Inflammatory macrophage treated with lipopolysaccharide for 1 hour (primary cell): ENCODE measurements at regions not wholly inside any gene's neighbourhood (a gene's known extent, or its start where the extent isn't known, plus 50 kb on each side); places are given as distances from the start of the nearest gene placed in this dataset.
"Not testable (repeated sequence)": the region's sequence is repeated elsewhere in the genome, so short reads cannot be mapped to it uniquely, and the experiment has no call there.

Source experiments
- DNase-seq, 2 donors: peaks; one replicate each; pipeline ENCODE4 v3.0.0-alpha.2; 2020 to 2022

- DNase-seq: not testable (repeated sequence)
Observed at GRCh38 chr16:32947336-32947735, 246.7 kb upstream of the TP53TG3C start.

GRCh38 chr16:32946041-32946560 is 247.9 kb upstream of the TP53TG3C start:
- not testable (repeated sequence) for DNase-seq

GRCh38 chr16:32945311-32945710 is 248.7 kb upstream of the TP53TG3C start:
- not testable (repeated sequence) for DNase-seq

- DNase-seq: not testable (repeated sequence)
Observed at GRCh38 chr16:32939845-32940244, 254.2 kb upstream of the TP53TG3C start.

GRCh38 chr16:32937929-32938328 is 256.1 kb upstream of the TP53TG3C start:
- not testable (repeated sequence) for DNase-seq

- not testable (repeated sequence) for DNase-seq
Observed at GRCh38 chr16:32932240-32933040, 256.5 kb upstream of the TP53TG3 start.

GRCh38 chr16:32925192-32925591 is 249.2 kb upstream of the TP53TG3 start:
- DNase-seq: not testable (repeated sequence)

GRCh38 chr16:32922578-32922977 is 246.6 kb upstream of the TP53TG3 start:
- DNase-seq: not testable (repeated sequence)

GRCh38 chr16:32915346-32915745 is 239.4 kb upstream of the TP53TG3 start:
- not testable (repeated sequence) for DNase-seq

GRCh38 chr16:32897782-32898181 is 221.8 kb upstream of the TP53TG3 start:
- peak in 1 of 2 donors; percentile 25 for DNase-seq

GRCh38 chr16:32885392-32885791 is 209.4 kb upstream of the TP53TG3 start:
- DNase-seq: not testable (repeated sequence)

- DNase-seq: not testable (repeated sequence)
Observed at GRCh38 chr16:32884556-32884955, 208.6 kb upstream of the TP53TG3 start.

- not testable (repeated sequence) for DNase-seq
Observed at GRCh38 chr16:32882328-32882857, 206.4 kb upstream of the TP53TG3 start.

GRCh38 chr16:32881631-32882030 is 205.7 kb upstream of the TP53TG3 start:
- DNase-seq: not testable (repeated sequence)

- not testable (repeated sequence) for DNase-seq
Observed at GRCh38 chr16:32880009-32880408, 204.0 kb upstream of the TP53TG3 start.

- not testable (repeated sequence) for DNase-seq
Observed at GRCh38 chr16:32876718-32877117, 200.8 kb upstream of the TP53TG3 start.

- not testable (repeated sequence) for DNase-seq
Observed at GRCh38 chr16:32873783-32874182, 197.8 kb upstream of the TP53TG3 start.

- not testable (repeated sequence) for DNase-seq
Observed at GRCh38 chr16:32873120-32873519, 197.2 kb upstream of the TP53TG3 start.

GRCh38 chr16:32870628-32871027 is 194.7 kb upstream of the TP53TG3 start:
- not testable (repeated sequence) for DNase-seq

GRCh38 chr16:32868334-32868733 is 192.4 kb upstream of the TP53TG3 start:
- DNase-seq: not testable (repeated sequence)

GRCh38 chr16:32865284-32865683 is 189.3 kb upstream of the TP53TG3 start:
- not testable (repeated sequence) for DNase-seq

- not testable (repeated sequence) for DNase-seq
Observed at GRCh38 chr16:32861476-32862201, 185.7 kb upstream of the TP53TG3 start.

GRCh38 chr16:32847379-32847778 is 171.4 kb upstream of the TP53TG3 start:
- DNase-seq: not testable (repeated sequence)
